HCEC 1CT (cell line): ENCODE measurements at regions not wholly inside any gene's neighbourhood (a gene's known extent, or its start where the extent isn't known, plus 50 kb on each side); places are given as distances from the start of the nearest gene placed in this dataset.

Source experiments
- DNase-seq: peaks from one replicate; pipeline ENCODE4 v3.0.0-alpha.2; 2017

GRCh38 chr4:136476753-136477152, 1055.5 kb downstream of the PCDH18 start:
- no peak for DNase-seq

- DNase-seq, result no peak
Observed at GRCh38 chr4:136471051-136471450, 1061.2 kb downstream of the PCDH18 start.

- no peak for DNase-seq
Observed at GRCh38 chr4:136465691-136466090, 1066.6 kb downstream of the PCDH18 start.

- no peak for DNase-seq
Observed at GRCh38 chr4:136463941-136464340, 1068.4 kb downstream of the PCDH18 start.

GRCh38 chr4:136461533-136461932, 1070.8 kb downstream of the PCDH18 start:
- no peak for DNase-seq

GRCh38 chr4:136458326-136458725, 1074.0 kb downstream of the PCDH18 start:
- DNase-seq, result no peak

GRCh38 chr4:136457577-136457976, 1074.7 kb downstream of the PCDH18 start:
- no peak for DNase-seq

GRCh38 chr4:136457004-136457403, 1075.3 kb downstream of the PCDH18 start:
- no peak for DNase-seq

- no peak for DNase-seq
Observed at GRCh38 chr4:136443006-136443405, 1089.3 kb downstream of the PCDH18 start.

GRCh38 chr4:136442447-136442846, 1089.8 kb downstream of the PCDH18 start:
- DNase-seq, result no peak

- no peak for DNase-seq
Observed at GRCh38 chr4:136441629-136442282, 1090.5 kb downstream of the PCDH18 start.

- no peak for DNase-seq
Observed at GRCh38 chr4:136438645-136439044, 1093.6 kb downstream of the PCDH18 start.

- DNase-seq, result no peak
Observed at GRCh38 chr4:136424052-136424451, 1108.2 kb downstream of the PCDH18 start.

- no peak for DNase-seq
Observed at GRCh38 chr4:136414981-136415380, 1117.3 kb downstream of the PCDH18 start.

GRCh38 chr4:136412708-136413107, 1119.6 kb downstream of the PCDH18 start:
- DNase-seq, result no peak

- no peak for DNase-seq
Observed at GRCh38 chr4:136400829-136401228, 1131.5 kb downstream of the PCDH18 start.

GRCh38 chr4:136395212-136395722, 1137.0 kb downstream of the PCDH18 start:
- no peak for DNase-seq

- peak; percentile 1 for DNase-seq
Observed at GRCh38 chr4:136392576-136392975, 1139.7 kb downstream of the PCDH18 start.

GRCh38 chr4:136390824-136391223, 1141.5 kb downstream of the PCDH18 start:
- no peak for DNase-seq

- no peak for DNase-seq
Observed at GRCh38 chr4:136383082-136383481, 1149.2 kb downstream of the PCDH18 start.

GRCh38 chr4:136371231-136371630, 1161.1 kb downstream of the PCDH18 start:
- DNase-seq, result no peak

GRCh38 chr4:136369073-136369472, 1163.2 kb downstream of the PCDH18 start:
- no peak for DNase-seq

- DNase-seq, result no peak
Observed at GRCh38 chr4:136357556-136357955, 1174.7 kb downstream of the PCDH18 start.

- DNase-seq, result no peak
Observed at GRCh38 chr4:136355970-136356369, 1176.3 kb downstream of the PCDH18 start.

GRCh38 chr4:136343340-136343739, 1189.0 kb downstream of the PCDH18 start:
- DNase-seq, result no peak
